ENCODE measurements at regions not wholly inside any gene's neighbourhood (a gene's known extent, or its start where the extent isn't known, plus 50 kb on each side); places are given as distances from the start of the nearest gene placed in this dataset.

GRCh38 chr2:239902749-239903201 is 122.4 kb downstream of the NDUFA10 start:
- CTCF ChIA-PET = no interaction called here

GRCh38 chr2:239898292-239898925 is 126.7 kb downstream of the NDUFA10 start:
- H3K36me3 ChIP-seq (ENCODE audit: control insufficient read depth in 2 of 2, insufficient read depth in 1 of 2, low read length in 2 of 2) = no peaks in the 10 kb centered on the region
- H3K9me3 ChIP-seq (ENCODE audit: control insufficient read depth, insufficient read depth, low read depth, low read length) = no peaks in the 10 kb centered on the region
- H3K27ac ChIP-seq (ENCODE audit: extremely low read depth, low read depth, low read length) = no peak overlapping the region
- TF ChIP-seq ZNF529 (tag by site-specific recombination; IDR thresholded peaks at IDR 0.05; ENCODE audit: insufficient replicate concordance) (no peak), ZNF23 (tag by site-specific recombination; IDR thresholded peaks at IDR 0.05; ENCODE audit: borderline replicate concordance) (no peak), KLF1 (tag by site-specific recombination; IDR thresholded peaks at IDR 0.05) (0 out of 2 replicates have a peak, but pooled peaks have one; percentile 32), ZNF335 (tag by site-specific recombination; conservative IDR thresholded peaks at IDR 0.05) (no peak), ZBTB21 (tag by site-specific recombination; IDR thresholded peaks at IDR 0.05) (no peak), ZNF518A (tag by site-specific recombination; conservative IDR thresholded peaks at IDR 0.05; ENCODE audit: low read depth) (no peak), ZNF629 (tag by site-specific recombination; IDR thresholded peaks at IDR 0.05) (no peak), GLI2 (tag by site-specific recombination; IDR thresholded peaks at IDR 0.05; ENCODE audit: borderline replicate concordance, low read depth) (no peak), KLF9 (tag by site-specific recombination; IDR thresholded peaks at IDR 0.05; ENCODE audit: low read depth) (no peak), EGR2 (tag by site-specific recombination; IDR thresholded peaks at IDR 0.05; ENCODE audit: low read depth) (0 out of 2 replicates have a peak, but pooled peaks have one; percentile 13), ZNF670 (tag by site-specific recombination; IDR thresholded peaks at IDR 0.05; ENCODE audit: low read depth) (no peak), ZNF433 (tag by site-specific recombination; IDR thresholded peaks at IDR 0.05; ENCODE audit: low read depth) (no peak), ZFP41 (tag by site-specific recombination; IDR thresholded peaks at IDR 0.05; ENCODE audit: borderline replicate concordance) (no peak)
- ChIA-PET POLR2A (no interaction called here), CTCF (interaction anchor here (0.6 kb wide), 1 partner anchor 16 kb away, joined by 4 read pairs; no protein-coding TSS in a partner anchor)
- H3K4me1 ChIP-seq (ENCODE audit: control insufficient read depth, insufficient read depth, low read length) = no peaks in the 10 kb centered on the region
- no peak overlapping the region for H3K4me3 ChIP-seq (ENCODE audit: low read depth, low read length)

More at GRCh38 chr2:239902749-239903201, 122.4 kb downstream of the NDUFA10 start:
- 0 out of 2 replicates have a peak, but pooled peaks have one; percentile 34 for TF ChIP-seq ZNF449 (tag by site-specific recombination; IDR thresholded peaks at IDR 0.05)
- TF ChIP-seq ZNF423 (tag by site-specific recombination; IDR thresholded peaks at IDR 0.05) = no peak
- Histone ChIP-seq H3K4me1 (ENCODE audit: control insufficient read depth, insufficient read depth, low read length) (no peaks in the 10 kb centered on the region), H3K4me3 (ENCODE audit: low read depth, low read length) (no peak overlapping the region), H3K36me3 (ENCODE audit: control insufficient read depth in 2 of 2, insufficient read depth in 1 of 2, low read length in 2 of 2) (no peaks in the 10 kb centered on the region), H3K27ac (ENCODE audit: extremely low read depth, low read depth, low read length) (no peak overlapping the region), H3K9me3 (ENCODE audit: control insufficient read depth, insufficient read depth, low read depth, low read length) (no peaks in the 10 kb centered on the region)
- POLR2A ChIA-PET = no interaction called here

All from HEK293 (cell line).